ENCODE measurements at regions not wholly inside any gene's neighbourhood (a gene's known extent, or its start where the extent isn't known, plus 50 kb on each side); places are given as distances from the start of the nearest gene placed in this dataset.

- no peak for DNase-seq
- H3K27ac ChIP-seq (ENCODE audit: low read length): no peak overlapping the region
- no peaks in the 10 kb centered on the region for H3K9me3 ChIP-seq (replicated peaks; ENCODE audit: insufficient read depth, low read length)
- H3K36me3 ChIP-seq (replicated peaks; ENCODE audit: insufficient read depth, low read length): no peaks in the 10 kb centered on the region
- H3K79me2 ChIP-seq (ENCODE audit: low read length): no peaks in the 10 kb centered on the region
- H3K9me2 ChIP-seq (replicated peaks; ENCODE audit: insufficient read depth, low read length): no peaks in the 10 kb centered on the region
- H2AFZ ChIP-seq (ENCODE audit: low read length): no peak overlapping the region
- H3K4me3 ChIP-seq (ENCODE audit: low read length): no peak overlapping the region
- H3F3A ChIP-seq (ENCODE audit: insufficient read depth, low read length): no peaks in the 10 kb centered on the region
- H4K20me1 ChIP-seq (ENCODE audit: insufficient read depth, low read length): no peaks in the 10 kb centered on the region
- no peak overlapping the region for H3K9ac ChIP-seq (ENCODE audit: low read length)
- no peaks in the 10 kb centered on the region for H3K4me1 ChIP-seq (ENCODE audit: low read length)
- H3K4me2 ChIP-seq (ENCODE audit: low read depth, low read length): no peak overlapping the region
- TF ChIP-seq, protein P1, sequence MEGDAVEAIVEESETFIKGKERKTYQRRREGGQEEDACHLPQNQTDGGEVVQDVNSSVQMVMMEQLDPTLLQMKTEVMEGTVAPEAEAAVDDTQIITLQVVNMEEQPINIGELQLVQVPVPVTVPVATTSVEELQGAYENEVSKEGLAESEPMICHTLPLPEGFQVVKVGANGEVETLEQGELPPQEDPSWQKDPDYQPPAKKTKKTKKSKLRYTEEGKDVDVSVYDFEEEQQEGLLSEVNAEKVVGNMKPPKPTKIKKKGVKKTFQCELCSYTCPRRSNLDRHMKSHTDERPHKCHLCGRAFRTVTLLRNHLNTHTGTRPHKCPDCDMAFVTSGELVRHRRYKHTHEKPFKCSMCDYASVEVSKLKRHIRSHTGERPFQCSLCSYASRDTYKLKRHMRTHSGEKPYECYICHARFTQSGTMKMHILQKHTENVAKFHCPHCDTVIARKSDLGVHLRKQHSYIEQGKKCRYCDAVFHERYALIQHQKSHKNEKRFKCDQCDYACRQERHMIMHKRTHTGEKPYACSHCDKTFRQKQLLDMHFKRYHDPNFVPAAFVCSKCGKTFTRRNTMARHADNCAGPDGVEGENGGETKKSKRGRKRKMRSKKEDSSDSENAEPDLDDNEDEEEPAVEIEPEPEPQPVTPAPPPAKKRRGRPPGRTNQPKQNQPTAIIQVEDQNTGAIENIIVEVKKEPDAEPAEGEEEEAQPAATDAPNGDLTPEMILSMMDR (IDR thresholded peaks at IDR 0.05; ENCODE audit: low read length): no peak
- TF ChIP-seq EZH2 (optimal IDR thresholded peaks at IDR 0.05; ENCODE audit: low read depth, low read length) (no peak), EZH2phosphoT487 (IDR thresholded peaks at IDR 0.05; ENCODE audit: low read length) (no peak)
- no peaks in the 10 kb centered on the region for H3K27me3 ChIP-seq (replicated peaks; ENCODE audit: insufficient read depth, low read length)
Observed at GRCh38 chr17:65307961-65308316, 170.8 kb downstream of the RGS9 start.

GRCh38 chr17:65307081-65307960 is 170.2 kb downstream of the RGS9 start:
- no peak overlapping the region for H3K27ac ChIP-seq (ENCODE audit: low read length)
- no peaks in the 10 kb centered on the region for H3K9me2 ChIP-seq (replicated peaks; ENCODE audit: insufficient read depth, low read length)
- H4K20me1 ChIP-seq (ENCODE audit: insufficient read depth, low read length): no peaks in the 10 kb centered on the region
- H3K4me3 ChIP-seq (ENCODE audit: low read length): no peak overlapping the region
- TF ChIP-seq, protein P1 (IDR thresholded peaks at IDR 0.05; ENCODE audit: low read length): no peak
- TF ChIP-seq EZH2 (optimal IDR thresholded peaks at IDR 0.05; ENCODE audit: low read depth, low read length): no peak
- TF ChIP-seq EZH2phosphoT487 (IDR thresholded peaks at IDR 0.05; ENCODE audit: low read length): no peak
- no peak overlapping the region for H3K9ac ChIP-seq (ENCODE audit: low read length)
- H3K79me2 ChIP-seq (ENCODE audit: low read length): no peaks in the 10 kb centered on the region
- DNase-seq: no peak
- no peak overlapping the region for H3K4me2 ChIP-seq (ENCODE audit: low read depth, low read length)
- H3K36me3 ChIP-seq (replicated peaks; ENCODE audit: insufficient read depth, low read length): no peaks in the 10 kb centered on the region
- H3K4me1 ChIP-seq (ENCODE audit: low read length): no peaks in the 10 kb centered on the region
- H2AFZ ChIP-seq (ENCODE audit: low read length): no peak overlapping the region
- no peaks in the 10 kb centered on the region for H3K27me3 ChIP-seq (replicated peaks; ENCODE audit: insufficient read depth, low read length)
- H3F3A ChIP-seq (ENCODE audit: insufficient read depth, low read length): no peaks in the 10 kb centered on the region
- H3K9me3 ChIP-seq (replicated peaks; ENCODE audit: insufficient read depth, low read length): no peaks in the 10 kb centered on the region

GRCh38 chr17:65305778-65306177 is 168.6 kb downstream of the RGS9 start:
- H3K4me2 ChIP-seq (ENCODE audit: low read depth, low read length): no peak overlapping the region
- H3K36me3 ChIP-seq (replicated peaks; ENCODE audit: insufficient read depth, low read length): no peaks in the 10 kb centered on the region
- no peaks in the 10 kb centered on the region for H3K4me1 ChIP-seq (ENCODE audit: low read length)
- H3K9me3 ChIP-seq (replicated peaks; ENCODE audit: insufficient read depth, low read length): no peaks in the 10 kb centered on the region
- TF ChIP-seq, protein P1 (IDR thresholded peaks at IDR 0.05; ENCODE audit: low read length): no peak
- no peak for TF ChIP-seq EZH2 (optimal IDR thresholded peaks at IDR 0.05; ENCODE audit: low read depth, low read length)
- TF ChIP-seq EZH2phosphoT487 (IDR thresholded peaks at IDR 0.05; ENCODE audit: low read length): no peak
- no peaks in the 10 kb centered on the region for H3F3A ChIP-seq (ENCODE audit: insufficient read depth, low read length)
- no peaks in the 10 kb centered on the region for H4K20me1 ChIP-seq (ENCODE audit: insufficient read depth, low read length)
- no peaks in the 10 kb centered on the region for H3K27me3 ChIP-seq (replicated peaks; ENCODE audit: insufficient read depth, low read length)
- H3K4me3 ChIP-seq (ENCODE audit: low read length): no peak overlapping the region
- no peak overlapping the region for H3K9ac ChIP-seq (ENCODE audit: low read length)
- H3K9me2 ChIP-seq (replicated peaks; ENCODE audit: insufficient read depth, low read length): no peaks in the 10 kb centered on the region; the same call in 1 of the 2 replicates
- no peak for DNase-seq
- no peak overlapping the region for H3K27ac ChIP-seq (ENCODE audit: low read length)
- H3K79me2 ChIP-seq (ENCODE audit: low read length): no peaks in the 10 kb centered on the region
- H2AFZ ChIP-seq (ENCODE audit: low read length): no peak overlapping the region
